Endothelial cell (in vitro differentiated cells): ENCODE measurements at regions not wholly inside any gene's neighbourhood (a gene's known extent, or its start where the extent isn't known, plus 50 kb on each side); places are given as distances from the start of the nearest gene placed in this dataset.
A peak's percentile ranks its signal among the peaks of the same experiment; 100 is the strongest.

ENCODE experiments used
- DNase-seq: peaks from one replicate; pipeline ENCODE4 v3.0.0; 2021; ENCODE audit warnings: low spot score
- H3K27ac Mint-ChIP-seq: one replicate; pipeline ENCODE4 v1.8.0; 2021; ENCODE audit warnings: mixed read lengths, inconsistent platforms; ENCODE audit not compliant: unreplicated experiment
- H3K27me3 Mint-ChIP-seq: one replicate; pipeline ENCODE4 v1.8.0; 2021; ENCODE audit warnings: mild to moderate bottlenecking, moderate library complexity, mixed read lengths, inconsistent platforms; ENCODE audit not compliant: unreplicated experiment
- H3K36me3 Mint-ChIP-seq: one replicate; pipeline ENCODE4 v1.8.0; 2021; ENCODE audit warnings: mild to moderate bottlenecking, low read depth, mixed read lengths, inconsistent platforms; ENCODE audit not compliant: unreplicated experiment
- H3K4me1 Mint-ChIP-seq: one replicate; pipeline ENCODE4 v1.8.0; 2021; ENCODE audit warnings: mild to moderate bottlenecking, mixed read lengths, inconsistent platforms; ENCODE audit not compliant: unreplicated experiment
- H3K4me3 Mint-ChIP-seq: one replicate; pipeline ENCODE4 v1.8.0; 2021; ENCODE audit warnings: mild to moderate bottlenecking, mixed read lengths, inconsistent platforms; ENCODE audit not compliant: unreplicated experiment
- H3K9me3 Mint-ChIP-seq: one replicate; pipeline ENCODE4 v1.8.0; 2021; ENCODE audit warnings: mixed read lengths, inconsistent platforms; ENCODE audit not compliant: unreplicated experiment
- TF ChIP-seq, protein P1 (sequence below): fragments of 200-600 bp; sonication (generic); IDR thresholded peaks from one replicate; pipeline ENCODE4 v1.5.0; 2021; ENCODE audit warnings: antibody characterized with exemption; ENCODE audit not compliant: unreplicated experiment

DNA sequence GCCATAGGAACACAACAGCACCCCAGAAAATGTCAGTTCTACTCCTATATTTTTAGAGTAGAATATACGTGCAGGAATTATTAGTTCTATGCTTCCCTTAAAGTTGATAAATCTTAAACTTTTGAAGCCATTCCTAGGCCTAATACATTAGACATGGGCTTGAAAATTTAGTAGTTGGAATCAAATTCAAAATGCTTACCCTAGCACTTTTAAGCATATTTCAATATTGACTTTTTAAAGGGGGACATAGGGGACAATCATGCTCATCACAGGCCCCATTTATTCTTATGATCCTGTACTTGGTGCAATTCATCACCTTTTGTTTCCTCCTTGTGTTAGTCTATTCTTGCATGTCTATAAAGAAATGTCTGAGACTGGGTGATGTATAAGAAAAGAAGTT lies 129.0 kb downstream of the FAM174A start:
- peaks cover 5% of the 10 kb centered on the region for H3K4me1 Mint-ChIP-seq
- H3K4me3 Mint-ChIP-seq = no peak overlapping the region
- no peaks in the 10 kb centered on the region for H3K36me3 Mint-ChIP-seq
- no peaks in the 10 kb centered on the region for H3K27me3 Mint-ChIP-seq
- TF ChIP-seq, protein P1, sequence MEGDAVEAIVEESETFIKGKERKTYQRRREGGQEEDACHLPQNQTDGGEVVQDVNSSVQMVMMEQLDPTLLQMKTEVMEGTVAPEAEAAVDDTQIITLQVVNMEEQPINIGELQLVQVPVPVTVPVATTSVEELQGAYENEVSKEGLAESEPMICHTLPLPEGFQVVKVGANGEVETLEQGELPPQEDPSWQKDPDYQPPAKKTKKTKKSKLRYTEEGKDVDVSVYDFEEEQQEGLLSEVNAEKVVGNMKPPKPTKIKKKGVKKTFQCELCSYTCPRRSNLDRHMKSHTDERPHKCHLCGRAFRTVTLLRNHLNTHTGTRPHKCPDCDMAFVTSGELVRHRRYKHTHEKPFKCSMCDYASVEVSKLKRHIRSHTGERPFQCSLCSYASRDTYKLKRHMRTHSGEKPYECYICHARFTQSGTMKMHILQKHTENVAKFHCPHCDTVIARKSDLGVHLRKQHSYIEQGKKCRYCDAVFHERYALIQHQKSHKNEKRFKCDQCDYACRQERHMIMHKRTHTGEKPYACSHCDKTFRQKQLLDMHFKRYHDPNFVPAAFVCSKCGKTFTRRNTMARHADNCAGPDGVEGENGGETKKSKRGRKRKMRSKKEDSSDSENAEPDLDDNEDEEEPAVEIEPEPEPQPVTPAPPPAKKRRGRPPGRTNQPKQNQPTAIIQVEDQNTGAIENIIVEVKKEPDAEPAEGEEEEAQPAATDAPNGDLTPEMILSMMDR = no peak
- DNase-seq = no peak
- H3K9me3 Mint-ChIP-seq = no peaks in the 10 kb centered on the region
- no peak overlapping the region for H3K27ac Mint-ChIP-seq

DNA sequence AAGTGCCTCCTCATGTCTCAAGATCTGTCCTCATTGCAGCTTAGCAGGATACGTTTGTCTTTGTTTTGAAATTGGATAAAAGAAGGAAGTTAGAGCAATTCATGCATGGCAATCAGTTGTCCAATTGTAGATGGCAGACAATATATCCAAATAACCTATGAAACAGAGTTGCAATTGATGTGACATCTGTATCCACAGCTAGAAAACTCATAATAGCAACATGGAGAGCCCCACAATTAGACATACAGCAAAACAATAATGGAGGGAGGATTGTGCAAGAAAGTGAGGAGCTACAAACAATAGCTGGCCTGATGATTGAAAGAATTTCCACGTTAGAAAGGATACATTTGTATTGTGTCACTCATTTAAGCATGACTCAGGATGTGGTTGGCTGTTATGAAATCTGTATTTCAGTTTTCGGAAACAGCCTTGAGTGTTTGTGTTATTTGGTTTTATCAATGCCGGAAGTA lies 132.0 kb downstream of the FAM174A start:
- DNase-seq = no peak

DNA sequence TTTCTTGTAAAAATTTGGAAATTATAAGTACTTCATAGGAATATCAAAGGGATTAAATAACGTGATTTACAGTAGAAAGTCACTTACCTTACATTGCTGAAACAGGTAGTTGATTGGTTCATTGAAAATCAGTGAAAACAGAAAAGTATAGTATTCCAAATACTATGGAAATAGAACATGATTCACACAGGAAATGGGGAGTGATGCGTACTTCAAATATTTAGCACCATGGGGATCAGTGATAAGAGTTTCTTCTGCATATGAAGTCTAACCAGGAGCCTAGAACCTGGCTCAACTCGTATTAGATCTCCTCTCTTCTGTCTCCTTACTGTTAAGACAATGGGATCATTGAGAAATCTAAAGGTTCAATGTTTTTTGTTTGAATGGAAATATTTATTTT lies 133.3 kb downstream of the FAM174A start:
- H3K27me3 Mint-ChIP-seq = no peaks in the 10 kb centered on the region
- no peaks in the 10 kb centered on the region for H3K9me3 Mint-ChIP-seq
- no peaks in the 10 kb centered on the region for H3K36me3 Mint-ChIP-seq
- peaks cover 5% of the 10 kb centered on the region for H3K4me1 Mint-ChIP-seq
- TF ChIP-seq, protein P1 = no peak
- H3K27ac Mint-ChIP-seq = no peak overlapping the region
- no peak for DNase-seq
- H3K4me3 Mint-ChIP-seq = no peak overlapping the region

More for the DNA sequence above, 132.0 kb downstream of the FAM174A start:
- H3K4me3 Mint-ChIP-seq = no peak overlapping the region
- peaks cover 5% of the 10 kb centered on the region for H3K4me1 Mint-ChIP-seq
- H3K9me3 Mint-ChIP-seq = no peaks in the 10 kb centered on the region
- no peaks in the 10 kb centered on the region for H3K36me3 Mint-ChIP-seq
- H3K27ac Mint-ChIP-seq = peak overlapping the region; percentile 40
- TF ChIP-seq, protein P1 = no peak
- no peaks in the 10 kb centered on the region for H3K27me3 Mint-ChIP-seq

DNA sequence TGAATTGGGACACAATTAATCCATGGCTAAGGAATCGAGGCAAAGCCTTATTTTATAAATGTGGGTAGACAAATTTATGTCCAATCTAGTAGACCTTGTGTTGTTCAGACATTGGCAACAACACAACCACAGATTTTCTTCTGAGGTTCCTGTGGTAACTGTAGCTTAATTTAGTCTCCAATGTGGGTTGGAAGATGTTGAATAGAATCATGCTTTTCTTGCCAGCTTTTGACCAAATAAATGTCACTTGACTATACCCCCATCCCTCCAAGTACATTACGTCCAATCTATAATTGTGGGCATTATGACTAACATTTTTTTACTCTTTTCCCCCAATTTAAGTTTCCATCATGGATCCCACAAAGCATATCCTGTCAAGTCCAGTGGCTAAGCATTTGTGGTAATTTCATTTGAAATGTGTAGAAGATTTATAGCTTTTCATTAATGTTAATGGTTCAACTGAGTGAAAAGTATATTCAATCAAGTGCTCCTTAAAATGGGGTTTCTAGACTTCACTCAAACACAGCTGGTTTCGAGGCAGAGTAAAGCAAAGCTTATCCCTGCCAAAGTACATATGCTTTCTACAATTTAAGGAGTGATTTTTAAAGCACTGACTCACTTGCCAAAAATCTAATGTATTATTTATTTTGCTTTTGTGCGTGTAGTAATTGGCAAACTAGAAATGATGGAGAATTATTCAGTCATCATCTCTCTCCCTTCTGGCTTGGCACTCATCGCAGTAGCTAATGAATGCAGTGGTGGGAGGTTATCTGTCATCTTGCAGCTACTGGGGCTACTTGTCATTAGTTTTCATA lies 141.8 kb downstream of the FAM174A start:
- DNase-seq = no peak
- TF ChIP-seq, protein P1 = no peak
- H3K4me3 Mint-ChIP-seq = no peak overlapping the region
- no peaks in the 10 kb centered on the region for H3K36me3 Mint-ChIP-seq
- no peaks in the 10 kb centered on the region for H3K27me3 Mint-ChIP-seq
- no peaks in the 10 kb centered on the region for H3K9me3 Mint-ChIP-seq
- no peaks in the 10 kb centered on the region for H3K4me1 Mint-ChIP-seq
- no peak overlapping the region for H3K27ac Mint-ChIP-seq

DNA sequence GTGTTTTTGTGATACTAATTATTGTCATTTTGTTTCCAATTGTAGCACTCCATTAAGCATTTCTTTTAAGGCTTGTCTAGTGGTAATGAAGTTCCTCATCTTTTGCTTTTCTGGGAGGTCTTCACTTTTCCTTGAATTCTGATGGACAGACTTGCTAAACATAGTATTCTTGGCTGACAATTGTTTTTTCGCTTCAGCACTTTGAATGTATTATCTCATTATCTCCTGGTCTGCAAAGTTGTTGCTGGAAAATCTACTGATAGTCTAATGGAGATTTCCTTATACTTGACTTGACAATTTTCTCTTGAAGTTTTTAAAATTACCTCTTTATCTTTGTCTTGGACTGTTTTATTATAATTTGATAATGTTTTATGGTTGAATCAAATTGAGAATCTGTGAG lies 147.5 kb downstream of the FAM174A start:
- no peaks in the 10 kb centered on the region for H3K9me3 Mint-ChIP-seq
- H3K27ac Mint-ChIP-seq = no peak overlapping the region
- DNase-seq = no peak
- H3K36me3 Mint-ChIP-seq = peaks cover 4% of the 10 kb centered on the region
- no peak overlapping the region for H3K4me3 Mint-ChIP-seq
- TF ChIP-seq, protein P1 = no peak
- peaks cover 5% of the 10 kb centered on the region for H3K27me3 Mint-ChIP-seq
- H3K4me1 Mint-ChIP-seq = peaks cover 3% of the 10 kb centered on the region
